Astrocyte (in vitro differentiated cells and primary cell): ENCODE measurements at regions not wholly inside any gene's neighbourhood (a gene's known extent, or its start where the extent isn't known, plus 50 kb on each side); places are given as distances from the start of the nearest gene placed in this dataset.

Experiments used
- DNase-seq: peaks from one replicate; pipeline ENCODE4 v3.0.0-alpha.2; 2010; ENCODE audit warnings: low read depth
- FAIRE-seq: peaks from 2 replicates; lab custom pipeline; 2011; peaks lifted over from hg19 to GRCh38; lab: Jason Lieb, UNC
- H2AFZ ChIP-seq: 2 replicates; pipeline ENCODE4 v1.6.0; 2012; ENCODE audit warnings: low read depth, low read length, inconsistent platforms
- H3K27ac ChIP-seq: 2 replicates; pipeline ENCODE4 v1.5.1; 2011; ENCODE audit warnings: low read depth, low read length, inconsistent platforms
- H3K27me3 ChIP-seq: 2 replicates; pipeline ENCODE4 v1.6.0; 2011; ENCODE audit warnings: low read length, inconsistent platforms; ENCODE audit not compliant: insufficient read depth
- H3K36me3 ChIP-seq: 2 replicates; pipeline ENCODE4 v1.5.1; 2011; ENCODE audit warnings: low read length, inconsistent platforms; ENCODE audit not compliant: insufficient read depth
- H3K4me1 ChIP-seq: 2 replicates; pipeline ENCODE4 v1.5.1; 2011; ENCODE audit warnings: low read length, inconsistent platforms; ENCODE audit not compliant: insufficient read depth
- H3K4me2 ChIP-seq: 2 replicates; pipeline ENCODE4 v1.6.0; 2012; ENCODE audit warnings: low read length, inconsistent platforms
- H3K4me3 ChIP-seq: 2 replicates; pipeline ENCODE4 v1.5.1; 2011; ENCODE audit warnings: low read depth, mild to moderate bottlenecking, low read length, inconsistent platforms; ENCODE audit not compliant: insufficient read depth
- H3K79me2 ChIP-seq: 2 replicates; pipeline ENCODE4 v1.6.0; 2012; ENCODE audit warnings: mild to moderate bottlenecking, low read length, inconsistent platforms; ENCODE audit not compliant: insufficient read depth
- H3K9ac ChIP-seq: 2 replicates; pipeline ENCODE4 v1.6.0; 2012; ENCODE audit warnings: mild to moderate bottlenecking, low read length, inconsistent platforms
- H3K9me3 ChIP-seq: 2 replicates; pipeline ENCODE4 v1.5.1; 2012; ENCODE audit warnings: low read depth, mild to moderate bottlenecking, low read length, inconsistent platforms; ENCODE audit not compliant: insufficient read depth
- H4K20me1 ChIP-seq: 2 replicates; pipeline ENCODE4 v1.6.0; 2012; ENCODE audit warnings: low read length, inconsistent platforms; ENCODE audit not compliant: insufficient read depth
- H3K27ac Mint-ChIP-seq: one replicate; pipeline ENCODE4 v1.8.0; 2021; ENCODE audit warnings: mild to moderate bottlenecking, mixed read lengths; ENCODE audit not compliant: unreplicated experiment
- H3K27me3 Mint-ChIP-seq: one replicate; pipeline ENCODE4 v1.8.0; 2021; ENCODE audit warnings: low read depth, mixed read lengths; ENCODE audit not compliant: unreplicated experiment
- H3K36me3 Mint-ChIP-seq: one replicate; pipeline ENCODE4 v1.8.0; 2021; ENCODE audit warnings: low read depth, mixed read lengths; ENCODE audit not compliant: unreplicated experiment
- H3K4me1 Mint-ChIP-seq: one replicate; pipeline ENCODE4 v1.8.0; 2021; ENCODE audit warnings: low read depth, mixed read lengths; ENCODE audit not compliant: unreplicated experiment
- H3K4me3 Mint-ChIP-seq: one replicate; pipeline ENCODE4 v1.8.0; 2021; ENCODE audit warnings: mild to moderate bottlenecking, moderate library complexity, mixed read lengths; ENCODE audit not compliant: unreplicated experiment
- H3K9me3 Mint-ChIP-seq: one replicate; pipeline ENCODE4 v1.8.0; 2021; ENCODE audit warnings: mild to moderate bottlenecking, mixed read lengths; ENCODE audit not compliant: unreplicated experiment
- EZH2 ChIP-seq: IDR thresholded peaks from 2 replicates; pipeline ENCODE4 v1.6.1; 2012; ENCODE audit warnings: mild to moderate bottlenecking, low read length, inconsistent platforms; ENCODE audit not compliant: insufficient read depth
- TF ChIP-seq, protein P1 (sequence below): IDR thresholded peaks from 2 replicates; pipeline ENCODE4 v1.5.1; 2011; ENCODE audit warnings: low read depth, mild to moderate bottlenecking, inconsistent platforms, low read length, moderate library complexity; ENCODE audit not compliant: insufficient read depth

DNA sequence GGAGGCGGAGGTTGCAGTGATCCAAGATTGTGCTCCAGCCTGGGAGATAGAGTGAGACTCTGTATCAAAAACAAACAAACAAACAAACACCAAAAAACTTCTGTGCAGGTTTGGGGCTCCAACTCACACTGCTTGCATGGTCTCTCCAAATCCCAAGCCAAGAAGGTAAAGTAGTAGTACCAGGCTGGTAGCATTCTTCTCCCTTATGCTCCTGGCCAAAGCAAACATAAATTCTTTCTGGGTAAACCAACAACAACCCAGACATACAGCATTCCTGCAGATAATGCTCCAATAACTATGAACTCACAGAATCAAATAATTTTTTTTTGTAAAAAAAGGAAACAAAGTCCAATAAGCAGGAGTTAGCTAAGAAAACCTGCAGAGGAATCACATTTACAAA, 57.8 kb upstream of the KLHL31 start:
- Histone ChIP-seq H3K79me2 (no peaks in the 10 kb centered on the region), H3K9me3 (no peaks in the 10 kb centered on the region), H3K4me3 (no peak overlapping the region), H3K9ac (no peak overlapping the region), H2AFZ (no peak overlapping the region), H3K4me1 (peaks cover 8% of the 10 kb centered on the region), H4K20me1 (no peaks in the 10 kb centered on the region), H3K36me3 (no peaks in the 10 kb centered on the region), H3K4me2 (no peak overlapping the region), H3K27me3 (no peaks in the 10 kb centered on the region), H3K27ac (no peak overlapping the region)
- H3K27me3 Mint-ChIP-seq: no peaks in the 10 kb centered on the region
- no peak overlapping the region for H3K27ac Mint-ChIP-seq
- TF ChIP-seq EZH2: no peak
- TF ChIP-seq, protein P1, sequence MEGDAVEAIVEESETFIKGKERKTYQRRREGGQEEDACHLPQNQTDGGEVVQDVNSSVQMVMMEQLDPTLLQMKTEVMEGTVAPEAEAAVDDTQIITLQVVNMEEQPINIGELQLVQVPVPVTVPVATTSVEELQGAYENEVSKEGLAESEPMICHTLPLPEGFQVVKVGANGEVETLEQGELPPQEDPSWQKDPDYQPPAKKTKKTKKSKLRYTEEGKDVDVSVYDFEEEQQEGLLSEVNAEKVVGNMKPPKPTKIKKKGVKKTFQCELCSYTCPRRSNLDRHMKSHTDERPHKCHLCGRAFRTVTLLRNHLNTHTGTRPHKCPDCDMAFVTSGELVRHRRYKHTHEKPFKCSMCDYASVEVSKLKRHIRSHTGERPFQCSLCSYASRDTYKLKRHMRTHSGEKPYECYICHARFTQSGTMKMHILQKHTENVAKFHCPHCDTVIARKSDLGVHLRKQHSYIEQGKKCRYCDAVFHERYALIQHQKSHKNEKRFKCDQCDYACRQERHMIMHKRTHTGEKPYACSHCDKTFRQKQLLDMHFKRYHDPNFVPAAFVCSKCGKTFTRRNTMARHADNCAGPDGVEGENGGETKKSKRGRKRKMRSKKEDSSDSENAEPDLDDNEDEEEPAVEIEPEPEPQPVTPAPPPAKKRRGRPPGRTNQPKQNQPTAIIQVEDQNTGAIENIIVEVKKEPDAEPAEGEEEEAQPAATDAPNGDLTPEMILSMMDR: no peak
- no peaks in the 10 kb centered on the region for H3K9me3 Mint-ChIP-seq
- no peak overlapping the region for H3K4me3 Mint-ChIP-seq
- DNase-seq (no peak), FAIRE-seq (no peak)
- peaks cover 15% of the 10 kb centered on the region for H3K4me1 Mint-ChIP-seq
- no peaks in the 10 kb centered on the region for H3K36me3 Mint-ChIP-seq

DNA sequence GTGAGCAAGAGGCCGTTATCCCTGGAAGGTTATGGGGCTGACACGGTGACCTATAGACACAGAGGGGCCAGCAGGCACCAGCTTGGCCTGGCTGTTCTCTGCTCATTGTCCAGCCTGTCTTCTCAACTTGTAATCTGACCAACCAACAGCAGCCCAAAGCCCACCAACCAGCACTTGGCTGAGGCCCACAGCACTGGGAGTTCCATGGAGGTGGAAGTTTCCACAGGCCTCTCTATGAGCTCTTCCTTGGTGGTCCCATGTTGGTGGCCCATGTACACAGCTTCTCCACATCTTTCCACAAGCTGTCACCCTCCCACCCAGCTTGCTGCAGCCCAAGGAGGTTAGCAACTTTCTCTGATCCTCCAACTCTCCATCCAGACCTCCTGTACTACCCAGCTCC, 56.2 kb upstream of the KLHL31 start:
- no peaks in the 10 kb centered on the region for H3K9me3 ChIP-seq
- no peak overlapping the region for H3K9ac ChIP-seq
- no peaks in the 10 kb centered on the region for H3K36me3 ChIP-seq
- no peak for DNase-seq
- H3K27ac Mint-ChIP-seq: no peak overlapping the region
- no peak overlapping the region for H3K4me2 ChIP-seq
- H3K4me3 Mint-ChIP-seq: no peak overlapping the region
- H4K20me1 ChIP-seq: no peaks in the 10 kb centered on the region
- no peaks in the 10 kb centered on the region for H3K4me1 ChIP-seq
- no peaks in the 10 kb centered on the region for H3K27me3 ChIP-seq
- no peaks in the 10 kb centered on the region for H3K36me3 Mint-ChIP-seq
- TF ChIP-seq, protein P1: no peak
- no peaks in the 10 kb centered on the region for H3K79me2 ChIP-seq
- FAIRE-seq: no peak
- H3K4me3 ChIP-seq: no peak overlapping the region
- no peak overlapping the region for H3K27ac ChIP-seq
- H2AFZ ChIP-seq: no peak overlapping the region
- no peaks in the 10 kb centered on the region for H3K9me3 Mint-ChIP-seq
- H3K4me1 Mint-ChIP-seq: peaks cover 6% of the 10 kb centered on the region
- H3K27me3 Mint-ChIP-seq: no peaks in the 10 kb centered on the region

DNA sequence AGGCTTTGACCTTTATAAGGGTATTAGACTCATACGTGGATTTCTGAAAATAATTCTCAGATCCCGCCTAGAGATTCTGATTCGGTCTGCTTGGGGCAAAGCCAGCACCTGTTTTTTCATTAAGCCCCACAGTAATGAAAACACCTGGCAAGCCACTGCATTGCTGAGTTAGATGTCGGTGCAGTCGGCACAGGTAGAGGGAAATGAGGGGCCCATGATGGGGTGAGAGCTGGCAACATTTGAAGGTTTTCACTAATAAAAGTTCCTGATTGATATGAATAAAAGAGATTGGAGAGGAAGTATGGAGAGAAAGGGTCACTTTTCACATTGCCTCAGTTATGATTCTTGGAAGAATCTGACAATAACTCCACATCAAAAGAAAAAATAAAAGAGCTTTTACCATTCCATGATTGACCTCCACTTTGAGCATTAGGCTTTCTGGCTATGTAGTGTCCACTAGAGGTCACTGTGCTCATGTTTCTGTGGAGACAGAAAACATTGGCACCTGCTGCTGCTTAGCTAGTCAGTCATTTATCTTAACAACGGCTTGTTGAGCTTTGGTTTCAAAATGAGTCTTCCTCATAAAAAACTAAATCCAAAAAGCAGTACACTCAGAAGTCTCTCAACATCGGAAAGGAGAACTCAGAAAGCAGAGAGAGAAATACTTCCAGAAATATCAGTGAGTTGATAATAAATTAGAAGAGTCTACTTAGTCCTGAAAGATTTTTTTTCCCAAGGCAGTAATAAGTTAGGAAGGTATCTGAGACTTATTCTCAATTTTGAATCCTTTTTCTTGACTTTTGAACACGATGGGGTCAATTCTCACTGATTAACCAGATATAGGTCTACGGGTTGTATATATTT, 53.3 kb upstream of the KLHL31 start:
- Histone ChIP-seq H3K4me2 (no peak overlapping the region), H3K27me3 (no peaks in the 10 kb centered on the region), H3K27ac (no peak overlapping the region), H4K20me1 (no peaks in the 10 kb centered on the region), H3K79me2 (no peaks in the 10 kb centered on the region), H3K9me3 (no peaks in the 10 kb centered on the region), H3K4me3 (no peak overlapping the region), H2AFZ (no peak overlapping the region), H3K4me1 (no peaks in the 10 kb centered on the region), H3K9ac (no peak overlapping the region), H3K36me3 (no peaks in the 10 kb centered on the region)
- DNase-seq (peak; percentile 53), FAIRE-seq (peak; percentile 39)
- TF ChIP-seq EZH2: no peak
- TF ChIP-seq, protein P1: peak; percentile 92
- Mint-ChIP-seq H3K4me3 (no peak overlapping the region), H3K27ac (no peak overlapping the region), H3K4me1 (peaks cover 3% of the 10 kb centered on the region), H3K27me3 (no peaks in the 10 kb centered on the region), H3K36me3 (no peaks in the 10 kb centered on the region), H3K9me3 (no peaks in the 10 kb centered on the region)
